Upper lobe of left lung (tissue), 4 donors: ENCODE measurements at regions not wholly inside any gene's neighbourhood (a gene's known extent, or its start where the extent isn't known, plus 50 kb on each side); places are given as distances from the start of the nearest gene placed in this dataset.

ENCODE experiments used
- CTCF ChIP-seq, 6 experiments: fragments of 450-650 bp in 4 of 6; fragments of 200-600 bp in 2 of 6; sonication (generic) in 2 of 6; IDR thresholded peaks; one replicate each; pipeline ENCODE4 v1.5.1; 2016 to 2019; ENCODE audit warnings: antibody characterized with exemption in 6 of 6
- POLR2A ChIP-seq, 4 donors: fragments of 450-650 bp; IDR thresholded peaks; one replicate each; pipeline ENCODE4 v1.5.1; 2016 to 2017; ENCODE audit warnings: antibody characterized with exemption in 4 of 4, mild to moderate bottlenecking in 2 of 4

- TF ChIP-seq CTCF (IDR thresholded peaks at IDR 0.05) = no peak
- TF ChIP-seq POLR2A (IDR thresholded peaks at IDR 0.05) = no peak
Observed at GRCh38 chr6:56004426-56004825, 129.0 kb upstream of the BMP5 start.
